ENCODE measurements at regions not wholly inside any gene's neighbourhood (a gene's known extent, or its start where the extent isn't known, plus 50 kb on each side); places are given as distances from the start of the nearest gene placed in this dataset.

DNA sequence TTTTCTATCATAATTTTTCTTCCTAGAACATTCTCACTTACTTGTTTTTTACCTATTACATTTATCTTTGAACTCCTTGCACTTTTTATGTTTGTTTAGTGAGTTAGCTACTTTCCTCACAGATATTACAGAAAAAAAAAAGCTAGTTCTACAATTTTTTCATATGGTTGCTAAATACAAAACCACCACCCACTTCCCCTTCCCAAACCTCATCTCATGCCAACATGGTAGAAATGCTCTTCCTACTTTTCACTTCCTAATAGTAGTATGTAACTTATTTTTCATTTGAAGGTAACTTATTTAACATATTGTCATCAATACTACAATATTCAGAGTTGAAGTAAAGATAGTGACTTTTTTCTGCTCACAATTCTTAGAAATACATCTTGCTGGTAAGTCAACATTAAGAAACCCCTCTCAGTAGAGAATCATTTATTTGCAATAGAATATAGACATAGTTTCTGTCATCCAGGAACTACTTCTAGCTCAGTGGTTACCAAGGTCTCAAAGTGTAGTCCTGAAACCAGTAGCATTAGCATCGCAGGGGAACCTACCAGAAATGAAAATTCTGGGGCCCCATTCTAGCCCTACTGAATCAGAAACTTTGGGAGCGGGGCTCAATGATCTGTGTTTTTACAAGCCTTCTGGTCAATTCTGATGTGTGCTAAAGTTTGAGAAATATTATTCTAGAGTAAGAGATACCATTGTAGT, 1124.6 kb downstream of the DTWD2 start:
- TF ChIP-seq YY1 (IDR thresholded peaks at IDR 0.05; ENCODE audit: insufficient read depth, insufficient read length), result no peak
- TF ChIP-seq ZNF274 (IDR thresholded peaks at IDR 0.05; ENCODE audit: low read depth, low read length), result no peak
- TF ChIP-seq SUZ12 (IDR thresholded peaks at IDR 0.05; ENCODE audit: extremely low read depth, insufficient read depth, insufficient read length), result no peak

Data from NT2/D1 (cell line).